ENCODE measurements at regions not wholly inside any gene's neighbourhood (a gene's known extent, or its start where the extent isn't known, plus 50 kb on each side); places are given as distances from the start of the nearest gene placed in this dataset.

- Histone ChIP-seq H3K14ac (ENCODE audit: insufficient read depth, low read length) (no peak overlapping the region), H3K18ac (ENCODE audit: insufficient read length, low read depth, low read length) (no peak overlapping the region), H3T11ph (ENCODE audit: low read length) (no peak overlapping the region), H4K8ac (replicated peaks; ENCODE audit: insufficient read length, low read depth, low read length) (no peak overlapping the region), H2BK20ac (ENCODE audit: low read depth, low read length, poor library complexity, severe bottlenecking) (no peak overlapping the region), H3K79me1 (ENCODE audit: insufficient read depth, low read depth, low read length, poor library complexity, severe bottlenecking) (no peaks in the 10 kb centered on the region), H3K27me3 (ENCODE audit: insufficient read depth, low read length) (no peaks in the 10 kb centered on the region), H3K4me1 (ENCODE audit: insufficient read depth, low read length) (no peaks in the 10 kb centered on the region), H2BK12ac (ENCODE audit: insufficient read length, low read depth, low read length) (no peak overlapping the region), H3K9me3 (ENCODE audit: control insufficient read depth, low read depth, low read length) (no peaks in the 10 kb centered on the region), H4K5ac (ENCODE audit: insufficient read length, low read depth, low read length) (no peak overlapping the region), H3K9ac (ENCODE audit: extremely low read depth, insufficient read length, low read length) (no peak overlapping the region), H3K79me2 (ENCODE audit: insufficient read depth, low read length) (no peaks in the 10 kb centered on the region), H3K23ac (ENCODE audit: insufficient read length, low read depth, low read length) (no peak overlapping the region), H4K91ac (ENCODE audit: insufficient read length, low read depth, low read length) (no peak overlapping the region), H2BK15ac (ENCODE audit: low read depth, low read length) (no peak overlapping the region), H2BK5ac (ENCODE audit: insufficient read length, low read length) (no peak overlapping the region), H3K4me2 (ENCODE audit: insufficient read depth, insufficient read length, low read length) (no peak overlapping the region), H3K4ac (ENCODE audit: low read depth, low read length) (no peak overlapping the region), H2AFZ (ENCODE audit: low read length) (no peak overlapping the region), H2BK120ac (ENCODE audit: low read depth, low read length, poor library complexity, severe bottlenecking) (no peak overlapping the region), H3K56ac (ENCODE audit: insufficient read length, low read depth, low read length) (no peak overlapping the region), H3K27ac (ENCODE audit: insufficient read length, low read depth, low read length) (no peak overlapping the region), H4K20me1 (ENCODE audit: control insufficient read depth, insufficient read depth, insufficient read length) (no peaks in the 10 kb centered on the region), H2AK5ac (ENCODE audit: insufficient read length, low read length) (no peak overlapping the region), H3K23me2 (ENCODE audit: insufficient read length, low read depth, low read length, poor library complexity, severe bottlenecking) (no peaks in the 10 kb centered on the region)
- Mint-ChIP-seq H3K27ac (no peak overlapping the region), H3K27me3 (ENCODE audit: low read depth) (no peaks in the 10 kb centered on the region), H3K4me1 (peaks cover 5% of the 10 kb centered on the region in 2 experiments), H3K4me3 (no peak overlapping the region), H3K9me3 (no peaks in the 10 kb centered on the region), H3K36me3 (ENCODE audit: insufficient read depth in 1 of 3, low read depth in 3 of 3) (no peaks in the 10 kb centered on the region)
- TF ChIP-seq CTCF (conservative IDR thresholded peaks at IDR 0.05) = no peak
- WGBS (ENCODE audit: extremely low coverage, insufficient read length, low lambda C conversion rate) = no CpG with 5 or more reads among the region's 2 CpGs
- DNase-seq = no peak
Observed at GRCh38 chr3:160150525-160150924, 74.7 kb upstream of the C3orf80 start.
